GM12873 (cell line): ENCODE measurements at regions not wholly inside any gene's neighbourhood (a gene's known extent, or its start where the extent isn't known, plus 50 kb on each side); places are given as distances from the start of the nearest gene placed in this dataset.

Experiments
- TF ChIP-seq, protein P1 (sequence below): IDR thresholded peaks from 2 replicates; pipeline ENCODE4 v1.5.1; 2012; ENCODE audit warnings: low read depth, mild to moderate bottlenecking, moderate library complexity, low read length, control low read depth; ENCODE audit not compliant: insufficient read depth; ENCODE audit errors: missing control alignments

DNA sequence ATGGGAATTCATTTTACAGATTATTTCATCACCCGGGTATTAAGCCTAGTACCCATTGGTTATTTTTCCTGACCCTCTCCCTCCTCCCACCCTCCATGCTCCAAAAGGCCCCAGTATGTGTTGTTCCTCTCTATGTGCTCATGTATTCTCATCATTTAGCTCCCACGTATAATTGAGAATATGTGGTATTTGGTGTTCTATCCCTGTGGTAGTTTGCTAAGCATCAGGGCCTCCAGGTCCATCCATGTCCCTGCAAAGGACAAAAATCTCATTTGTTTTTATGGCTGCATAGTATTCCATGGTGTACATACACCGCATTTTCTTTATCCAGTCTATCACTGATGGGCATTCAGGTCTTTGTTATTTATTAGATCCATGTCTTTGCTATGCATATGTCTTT is 894.1 kb upstream of the MIR17HG start:
- TF ChIP-seq, protein P1, sequence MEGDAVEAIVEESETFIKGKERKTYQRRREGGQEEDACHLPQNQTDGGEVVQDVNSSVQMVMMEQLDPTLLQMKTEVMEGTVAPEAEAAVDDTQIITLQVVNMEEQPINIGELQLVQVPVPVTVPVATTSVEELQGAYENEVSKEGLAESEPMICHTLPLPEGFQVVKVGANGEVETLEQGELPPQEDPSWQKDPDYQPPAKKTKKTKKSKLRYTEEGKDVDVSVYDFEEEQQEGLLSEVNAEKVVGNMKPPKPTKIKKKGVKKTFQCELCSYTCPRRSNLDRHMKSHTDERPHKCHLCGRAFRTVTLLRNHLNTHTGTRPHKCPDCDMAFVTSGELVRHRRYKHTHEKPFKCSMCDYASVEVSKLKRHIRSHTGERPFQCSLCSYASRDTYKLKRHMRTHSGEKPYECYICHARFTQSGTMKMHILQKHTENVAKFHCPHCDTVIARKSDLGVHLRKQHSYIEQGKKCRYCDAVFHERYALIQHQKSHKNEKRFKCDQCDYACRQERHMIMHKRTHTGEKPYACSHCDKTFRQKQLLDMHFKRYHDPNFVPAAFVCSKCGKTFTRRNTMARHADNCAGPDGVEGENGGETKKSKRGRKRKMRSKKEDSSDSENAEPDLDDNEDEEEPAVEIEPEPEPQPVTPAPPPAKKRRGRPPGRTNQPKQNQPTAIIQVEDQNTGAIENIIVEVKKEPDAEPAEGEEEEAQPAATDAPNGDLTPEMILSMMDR: no peak

DNA sequence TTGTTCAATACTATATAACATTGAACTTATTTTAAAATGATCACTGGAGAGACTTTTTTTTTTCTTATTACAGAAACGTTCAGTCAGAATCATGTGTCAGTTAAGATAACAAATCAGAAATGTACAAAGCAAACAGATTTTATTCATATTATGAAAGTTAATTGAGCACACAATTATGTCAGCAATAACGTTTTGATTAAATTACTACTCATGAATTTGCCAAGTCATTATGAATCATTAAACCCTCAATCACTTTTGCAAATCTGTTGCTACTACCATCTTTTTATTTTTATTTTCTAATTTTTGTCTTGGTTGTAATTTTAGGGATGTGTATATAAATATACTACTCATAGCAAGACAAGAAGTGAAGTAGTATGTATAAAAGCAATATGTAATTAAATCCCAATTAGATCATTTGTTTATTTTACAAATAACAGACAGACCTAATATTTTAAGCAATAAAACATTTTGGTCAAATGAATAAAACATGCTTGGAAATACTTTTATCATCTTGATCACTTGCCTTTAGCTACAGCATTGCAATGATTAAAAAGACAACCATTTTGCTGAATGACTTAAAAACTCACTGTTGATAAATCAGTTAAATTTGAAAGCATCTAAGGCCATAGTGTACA is 893.4 kb upstream of the MIR17HG start:
- TF ChIP-seq, protein P1: no peak

- TF ChIP-seq, protein P1: no peak
Measured at GRCh38 chr13:90455067-90455466, 892.4 kb upstream of the MIR17HG start.

- TF ChIP-seq, protein P1: no peak
Measured at GRCh38 chr13:90455823-90456222, 891.7 kb upstream of the MIR17HG start.

- TF ChIP-seq, protein P1: no peak
Measured at GRCh38 chr13:90461398-90461797, 886.1 kb upstream of the MIR17HG start.

DNA sequence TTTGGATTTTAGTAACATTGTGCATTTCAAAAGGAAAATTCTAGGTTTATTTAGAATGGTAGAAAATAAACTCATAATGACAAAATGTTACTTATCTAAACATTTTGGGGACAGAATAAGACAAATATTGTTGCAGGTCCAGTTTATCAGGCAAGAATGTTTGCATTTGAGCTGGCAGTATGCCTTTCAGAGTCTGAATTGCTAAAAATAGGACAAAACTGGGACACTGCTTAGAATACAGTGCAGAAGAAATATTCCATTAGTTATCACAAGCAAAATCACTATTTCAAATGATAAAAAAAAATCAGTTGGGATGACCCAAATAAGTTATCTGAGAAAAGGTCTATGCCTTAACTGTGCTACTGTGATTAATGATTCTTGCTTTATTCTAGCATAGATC is 870.3 kb upstream of the MIR17HG start:
- TF ChIP-seq, protein P1: no peak

DNA sequence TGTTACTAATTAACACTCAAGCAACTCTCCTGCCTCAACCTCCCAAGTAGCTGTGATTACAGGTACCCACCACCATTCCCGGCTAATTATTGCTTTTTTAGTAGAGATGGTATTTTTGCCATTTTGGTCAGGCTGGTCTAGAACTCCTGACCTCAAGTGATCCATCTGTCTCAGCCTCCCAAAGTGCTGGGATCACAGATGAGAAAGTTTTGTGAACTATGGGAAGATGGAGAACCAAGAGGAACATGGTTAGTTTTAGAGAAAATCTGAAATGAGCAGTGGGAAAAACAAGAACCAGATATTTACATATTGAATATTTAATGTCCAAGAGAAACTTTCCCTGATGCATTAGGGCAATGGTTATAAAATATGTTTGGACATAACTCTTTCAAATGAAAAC is 863.6 kb upstream of the MIR17HG start:
- TF ChIP-seq, protein P1: no peak
